Uterus (tissue), 2 donors: ENCODE measurements at regions not wholly inside any gene's neighbourhood (a gene's known extent, or its start where the extent isn't known, plus 50 kb on each side); places are given as distances from the start of the nearest gene placed in this dataset.

Experiments used
- POLR2A ChIP-seq, 2 donors: fragments of 450-650 bp; IDR thresholded peaks; one replicate each; pipeline ENCODE4 v1.6.1; 2016; ENCODE audit warnings: antibody characterized with exemption in 2 of 2, mild to moderate bottlenecking in 1 of 2, moderate library complexity in 1 of 2
- TF ChIP-seq, protein P1 (sequence below), 4 experiments: fragments of 200-600 bp in 2 of 4; fragments of 450-650 bp in 2 of 4; sonication (generic) in 2 of 4; IDR thresholded peaks; one replicate each; pipeline ENCODE4 v1.5.1; 2016 to 2019; ENCODE audit warnings: antibody characterized with exemption in 4 of 4, mild to moderate bottlenecking in 2 of 4, moderate library complexity in 1 of 4

DNA sequence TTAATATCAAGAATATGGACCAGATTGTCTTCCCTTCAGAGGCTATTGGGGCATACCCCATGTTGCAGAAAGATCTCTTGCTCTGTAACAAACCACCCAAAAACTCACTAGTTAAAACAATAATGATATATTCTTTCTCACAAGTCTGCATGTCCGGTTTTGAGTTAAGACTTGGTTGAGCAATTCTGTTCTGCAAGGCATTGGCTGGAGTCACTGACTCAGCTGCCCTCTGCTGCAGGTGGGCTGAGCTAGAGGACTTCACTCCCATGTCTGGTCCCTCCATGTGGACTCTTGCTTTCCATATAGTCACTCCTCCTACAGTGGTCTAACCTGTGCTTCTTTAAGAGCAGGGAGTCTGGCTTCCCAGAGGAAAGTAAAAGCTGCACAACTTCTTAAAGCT, 73.4 kb downstream of the ESM1 start:
- TF ChIP-seq, protein P1, sequence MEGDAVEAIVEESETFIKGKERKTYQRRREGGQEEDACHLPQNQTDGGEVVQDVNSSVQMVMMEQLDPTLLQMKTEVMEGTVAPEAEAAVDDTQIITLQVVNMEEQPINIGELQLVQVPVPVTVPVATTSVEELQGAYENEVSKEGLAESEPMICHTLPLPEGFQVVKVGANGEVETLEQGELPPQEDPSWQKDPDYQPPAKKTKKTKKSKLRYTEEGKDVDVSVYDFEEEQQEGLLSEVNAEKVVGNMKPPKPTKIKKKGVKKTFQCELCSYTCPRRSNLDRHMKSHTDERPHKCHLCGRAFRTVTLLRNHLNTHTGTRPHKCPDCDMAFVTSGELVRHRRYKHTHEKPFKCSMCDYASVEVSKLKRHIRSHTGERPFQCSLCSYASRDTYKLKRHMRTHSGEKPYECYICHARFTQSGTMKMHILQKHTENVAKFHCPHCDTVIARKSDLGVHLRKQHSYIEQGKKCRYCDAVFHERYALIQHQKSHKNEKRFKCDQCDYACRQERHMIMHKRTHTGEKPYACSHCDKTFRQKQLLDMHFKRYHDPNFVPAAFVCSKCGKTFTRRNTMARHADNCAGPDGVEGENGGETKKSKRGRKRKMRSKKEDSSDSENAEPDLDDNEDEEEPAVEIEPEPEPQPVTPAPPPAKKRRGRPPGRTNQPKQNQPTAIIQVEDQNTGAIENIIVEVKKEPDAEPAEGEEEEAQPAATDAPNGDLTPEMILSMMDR (IDR thresholded peaks at IDR 0.05): no peak
- TF ChIP-seq POLR2A (IDR thresholded peaks at IDR 0.05): no peak
